ENCODE measurements at regions not wholly inside any gene's neighbourhood (a gene's known extent, or its start where the extent isn't known, plus 50 kb on each side); places are given as distances from the start of the nearest gene placed in this dataset.
"Not testable (repeated sequence)": the region's sequence is repeated elsewhere in the genome, so short reads cannot be mapped to it uniquely, and the experiment has no call there.

DNA sequence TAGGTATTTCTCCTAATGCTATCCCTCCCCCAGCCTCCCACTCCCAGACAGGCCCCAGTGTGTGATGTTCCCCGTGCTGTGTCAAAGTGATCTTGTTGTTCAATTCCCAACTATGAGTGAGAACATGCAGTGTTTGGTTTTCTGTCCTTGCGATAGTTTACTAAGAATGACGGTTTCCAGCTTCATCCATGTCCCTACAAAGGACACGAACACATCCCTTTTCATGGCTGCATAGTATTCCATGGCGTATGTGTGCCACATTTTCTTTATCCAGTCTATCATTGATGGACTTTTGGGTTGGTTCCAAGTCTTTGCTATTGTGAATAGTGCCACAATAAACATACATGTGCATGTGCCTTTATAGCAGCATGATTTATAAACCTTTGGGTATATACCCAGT lies 999.3 kb upstream of the ZEB2 start:
- not testable (repeated sequence) for TF ChIP-seq EZH2 (IDR thresholded peaks at IDR 0.05; ENCODE audit: insufficient read depth, low read length)
- TF ChIP-seq, protein P1, sequence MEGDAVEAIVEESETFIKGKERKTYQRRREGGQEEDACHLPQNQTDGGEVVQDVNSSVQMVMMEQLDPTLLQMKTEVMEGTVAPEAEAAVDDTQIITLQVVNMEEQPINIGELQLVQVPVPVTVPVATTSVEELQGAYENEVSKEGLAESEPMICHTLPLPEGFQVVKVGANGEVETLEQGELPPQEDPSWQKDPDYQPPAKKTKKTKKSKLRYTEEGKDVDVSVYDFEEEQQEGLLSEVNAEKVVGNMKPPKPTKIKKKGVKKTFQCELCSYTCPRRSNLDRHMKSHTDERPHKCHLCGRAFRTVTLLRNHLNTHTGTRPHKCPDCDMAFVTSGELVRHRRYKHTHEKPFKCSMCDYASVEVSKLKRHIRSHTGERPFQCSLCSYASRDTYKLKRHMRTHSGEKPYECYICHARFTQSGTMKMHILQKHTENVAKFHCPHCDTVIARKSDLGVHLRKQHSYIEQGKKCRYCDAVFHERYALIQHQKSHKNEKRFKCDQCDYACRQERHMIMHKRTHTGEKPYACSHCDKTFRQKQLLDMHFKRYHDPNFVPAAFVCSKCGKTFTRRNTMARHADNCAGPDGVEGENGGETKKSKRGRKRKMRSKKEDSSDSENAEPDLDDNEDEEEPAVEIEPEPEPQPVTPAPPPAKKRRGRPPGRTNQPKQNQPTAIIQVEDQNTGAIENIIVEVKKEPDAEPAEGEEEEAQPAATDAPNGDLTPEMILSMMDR (IDR thresholded peaks at IDR 0.05; ENCODE audit: insufficient read depth, low read depth, low read length), result not testable (repeated sequence)

Measured in astrocyte (in vitro differentiated cells and primary cell).